GM23338 (cell line): ENCODE measurements at regions not wholly inside any gene's neighbourhood (a gene's known extent, or its start where the extent isn't known, plus 50 kb on each side); places are given as distances from the start of the nearest gene placed in this dataset.
A peak's percentile ranks its signal among the peaks of the same experiment; 100 is the strongest.

Source experiments
- ATAC-seq: fragments of 200-7000 bp; cut with Tn5 transposase; 3 replicates; pipeline ENCODE4 v1.9.1; 2020
- DNase-seq: peaks from one replicate; pipeline ENCODE4 v3.0.0-alpha.2; 2015; ENCODE audit warnings: low spot score
- H2AFZ ChIP-seq: fragments of 200-600 bp; sonication (generic); 2 replicates; pipeline ENCODE4 v1.8.0; 2016; ENCODE audit warnings: antibody characterized with exemption, mild to moderate bottlenecking, moderate library complexity
- H3F3A ChIP-seq: fragments of 200-600 bp; sonication (generic); replicated peaks from 2 replicates; pipeline ENCODE4 v1.8.0; 2017; ENCODE audit warnings: antibody characterized with exemption, mixed run types, low read depth
- H3K27ac ChIP-seq: fragments of 200-600 bp; sonication (generic); 2 replicates; pipeline ENCODE4 v1.6.1; 2016; ENCODE audit warnings: low read depth
- H3K27me3 ChIP-seq: fragments of 200-600 bp; sonication (generic); 2 replicates; pipeline ENCODE4 v1.8.0; 2016; ENCODE audit warnings: mild to moderate bottlenecking, mixed run types, moderate library complexity; ENCODE audit not compliant: insufficient read depth
- H3K36me3 ChIP-seq: fragments of 200-600 bp; sonication (generic); 2 replicates; pipeline ENCODE4 v1.8.0; 2016; ENCODE audit warnings: mild to moderate bottlenecking; ENCODE audit not compliant: insufficient read depth
- H3K4me1 ChIP-seq: fragments of 200-600 bp; sonication (generic); 2 replicates; pipeline ENCODE4 v1.8.0; 2016; ENCODE audit warnings: mild to moderate bottlenecking, moderate library complexity; ENCODE audit not compliant: insufficient read depth
- H3K4me2 ChIP-seq: fragments of 200-600 bp; sonication (generic); 2 replicates; pipeline ENCODE4 v1.7.1; 2017; ENCODE audit warnings: mixed run types
- H3K4me3 ChIP-seq: fragments of 200-600 bp; sonication (generic); 2 replicates; pipeline ENCODE4 v1.6.1; 2016; ENCODE audit warnings: mixed run types
- H3K79me2 ChIP-seq: fragments of 200-600 bp; sonication (generic); replicated peaks from 2 replicates; pipeline ENCODE4 v1.8.0; 2017; ENCODE audit warnings: mild to moderate bottlenecking; ENCODE audit not compliant: insufficient read depth
- H3K9me2 ChIP-seq: fragments of 200-600 bp; sonication (generic); 2 replicates; pipeline ENCODE4 v1.8.0; 2017; ENCODE audit not compliant: insufficient read depth
- H4K20me1 ChIP-seq: fragments of 200-600 bp; sonication (generic); replicated peaks from 2 replicates; pipeline ENCODE4 v1.8.0; 2017; ENCODE audit warnings: mild to moderate bottlenecking; ENCODE audit not compliant: insufficient read depth
- H3K27ac Mint-ChIP-seq: 2 replicates; pipeline ENCODE4 v1.8.0; 2020; ENCODE audit warnings: inconsistent platforms, mild to moderate bottlenecking, moderate library complexity, mixed read lengths
- H3K27me3 Mint-ChIP-seq: 3 replicates; pipeline ENCODE4 v1.8.0; 2022; ENCODE audit warnings: low read depth, mild to moderate bottlenecking, moderate library complexity, mixed read lengths, inconsistent platforms; ENCODE audit not compliant: insufficient read depth, poor library complexity
- H3K36me3 Mint-ChIP-seq: 3 replicates; pipeline ENCODE4 v1.8.0; 2021; ENCODE audit warnings: low read depth, mild to moderate bottlenecking, inconsistent platforms, moderate library complexity, mixed read lengths
- H3K4me1 Mint-ChIP-seq: 3 replicates; pipeline ENCODE4 v1.8.0; 2020; ENCODE audit warnings: mild to moderate bottlenecking, inconsistent platforms, mixed read lengths
- H3K4me3 Mint-ChIP-seq: 3 replicates; pipeline ENCODE4 v1.8.0; 2021; ENCODE audit warnings: moderate library complexity, mild to moderate bottlenecking, inconsistent platforms, mixed read lengths
- H3K9me3 Mint-ChIP-seq: 3 replicates; pipeline ENCODE4 v1.8.0; 2020; ENCODE audit warnings: moderate library complexity, mild to moderate bottlenecking, inconsistent platforms, mixed read lengths
- CREB1 ChIP-seq: fragments of 250-450 bp; sonication (Bioruptor Pico); IDR thresholded peaks from 2 replicates; pipeline ENCODE4 v1.5.0; 2020; ENCODE audit warnings: low read depth, mild to moderate bottlenecking, moderate library complexity
- CTCF ChIP-seq, 2 experiments: fragments of 200-600 bp in 1 of 2; sonication (generic) in 1 of 2; conservative IDR thresholded peaks; 2 replicates each; pipeline versions ENCODE4 v1.5.1 to v1.6.1; 2016 to 2017; ENCODE audit warnings: antibody characterized with exemption in 2 of 2, low read depth in 2 of 2, mild to moderate bottlenecking in 2 of 2, moderate library complexity in 1 of 2
- ETS1 ChIP-seq: IDR thresholded peaks from 2 replicates; pipeline ENCODE4 v1.6.1; 2016; ENCODE audit warnings: antibody characterized with exemption
- EZH2 ChIP-seq: fragments of 200-600 bp; sonication (generic); IDR thresholded peaks from one replicate; pipeline ENCODE4 v1.8.0; 2017; ENCODE audit warnings: antibody characterized with exemption, mild to moderate bottlenecking, low read depth; ENCODE audit not compliant: unreplicated experiment
- EZH2phosphoT487 ChIP-seq: fragments of 200-600 bp; sonication (generic); IDR thresholded peaks from one replicate; pipeline ENCODE4 v1.8.1; 2018; ENCODE audit warnings: antibody characterized with exemption; ENCODE audit not compliant: unreplicated experiment
- NANOG ChIP-seq: IDR thresholded peaks from 2 replicates; pipeline ENCODE4 v1.6.1; 2016; ENCODE audit warnings: antibody characterized with exemption, borderline replicate concordance
- REST ChIP-seq: IDR thresholded peaks from one replicate; pipeline ENCODE4 v1.6.1; 2018; ENCODE audit warnings: antibody characterized with exemption; ENCODE audit not compliant: unreplicated experiment
- STAT1 ChIP-seq: IDR thresholded peaks from one replicate; pipeline ENCODE4 v1.6.1; 2016; ENCODE audit warnings: antibody characterized with exemption; ENCODE audit not compliant: unreplicated experiment
- ZNF114 ChIP-seq: fragments of 250-450 bp; sonication (Bioruptor Pico); IDR thresholded peaks from 2 replicates; pipeline ENCODE4 v1.5.0; 2020; ENCODE audit warnings: mild to moderate bottlenecking, moderate library complexity
- ZNF331 ChIP-seq: fragments of 250-450 bp; sonication (Bioruptor Pico); IDR thresholded peaks from 2 replicates; pipeline ENCODE4 v1.5.0; 2020; ENCODE audit warnings: low read depth, mild to moderate bottlenecking, moderate library complexity

GRCh38 chr4:187070158-187070557, 346.5 kb upstream of the FAT1 start (continued):
- TF ChIP-seq ETS1 (no peak), CREB1 (CRISPR knock-in tag) (no peak), EZH2 (no peak), REST (no peak), EZH2phosphoT487 (no peak), NANOG (no peak), STAT1 (no peak), ZNF114 (no peak), CTCF (conservative IDR thresholded peaks at IDR 0.05; ENCODE audit: low read depth in 2 of 2) (no peak), ZNF331 (no peak)

- Histone ChIP-seq H3F3A (no peaks in the 10 kb centered on the region), H4K20me1 (no peaks in the 10 kb centered on the region), H3K9me2 (no peaks in the 10 kb centered on the region), H3K36me3 (no peaks in the 10 kb centered on the region), H3K4me1 (peaks cover 29% of the 10 kb centered on the region), H3K27me3 (no peaks in the 10 kb centered on the region), H3K27ac (no peak overlapping the region), H3K79me2 (no peaks in the 10 kb centered on the region), H3K4me2 (peak overlapping the region; percentile 55; the same call in 1 of the 2 replicates), H3K4me3 (no peak overlapping the region), H2AFZ (no peak overlapping the region)
- ATAC-seq (peak; percentile 78), DNase-seq (peak; percentile 33)
- no peaks in the 10 kb centered on the region for H3K36me3 Mint-ChIP-seq
- H3K27me3 Mint-ChIP-seq, result no peaks in the 10 kb centered on the region
- peaks cover 29% of the 10 kb centered on the region for H3K4me1 Mint-ChIP-seq
- peak overlapping the region; percentile 9; the same call in 1 of the 3 replicates for H3K4me3 Mint-ChIP-seq
- no peak overlapping the region for H3K27ac Mint-ChIP-seq
- H3K9me3 Mint-ChIP-seq, result no peaks in the 10 kb centered on the region; the same call in 2 of the 3 replicates
- TF ChIP-seq EZH2phosphoT487 (no peak), ETS1 (no peak), NANOG (no peak; the same call in 1 of the 2 replicates), REST (no peak), CTCF (conservative IDR thresholded peaks at IDR 0.05; ENCODE audit: low read depth in 2 of 2) (no peak), EZH2 (no peak), STAT1 (no peak)
Measured at GRCh38 chr4:187070740-187071139, 347.1 kb upstream of the FAT1 start.
